ENCODE measurements at regions not wholly inside any gene's neighbourhood (a gene's known extent, or its start where the extent isn't known, plus 50 kb on each side); places are given as distances from the start of the nearest gene placed in this dataset.

- TF ChIP-seq CTCF (IDR thresholded peaks at IDR 0.05) = no peak
- TF ChIP-seq POLR2AphosphoS5 (IDR thresholded peaks at IDR 0.05) = no peak
These were observed 88.2 kb upstream of the TECRL start for GRCh38 chr4:64497491-64497890.

All from breast epithelium (tissue), 3 donors.